ENCODE measurements at regions not wholly inside any gene's neighbourhood (a gene's known extent, or its start where the extent isn't known, plus 50 kb on each side); places are given as distances from the start of the nearest gene placed in this dataset.

- no peak for TF ChIP-seq CTCF (IDR thresholded peaks at IDR 0.05 in 4 of 5, conservative IDR thresholded peaks at IDR 0.05 in 1 of 5)
- no peak for TF ChIP-seq POLR2A (IDR thresholded peaks at IDR 0.05)
These were observed 271.5 kb upstream of the TTC14 start for GRCh38 chr3:180330440-180330839.
